GM19438 (cell line): ENCODE measurements at regions not wholly inside any gene's neighbourhood (a gene's known extent, or its start where the extent isn't known, plus 50 kb on each side); places are given as distances from the start of the nearest gene placed in this dataset.

Source experiments
- ATAC-seq: cut with Tn5 transposase; IDR thresholded peaks from one replicate; pipeline ENCODE4 v1.9.1; 2021; ENCODE audit warnings: low read depth; ENCODE audit not compliant: unreplicated experiment

DNA sequence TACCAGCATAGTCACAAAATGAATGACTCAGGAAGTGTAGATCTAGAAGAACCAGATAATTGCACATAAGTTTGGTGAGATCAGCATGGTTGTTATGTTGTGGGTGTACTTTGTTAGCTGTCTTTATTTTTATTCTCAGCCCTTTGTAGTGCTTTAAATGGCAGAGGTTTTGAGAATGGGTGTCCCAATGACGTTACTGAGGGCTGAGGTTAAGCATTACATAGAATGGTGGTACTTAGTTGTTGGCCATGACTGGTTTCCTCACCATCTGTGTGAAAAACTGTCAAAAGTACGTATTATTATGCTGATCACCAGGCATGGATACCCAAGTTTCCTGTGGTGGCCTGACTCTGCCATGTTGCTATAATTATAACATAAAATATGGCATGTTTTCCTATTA lies 165.8 kb downstream of the UBE2E3 start:
- no peak for ATAC-seq

- no peak for ATAC-seq
Observed at GRCh38 chr2:181149056-181149455, 168.7 kb downstream of the UBE2E3 start.

DNA sequence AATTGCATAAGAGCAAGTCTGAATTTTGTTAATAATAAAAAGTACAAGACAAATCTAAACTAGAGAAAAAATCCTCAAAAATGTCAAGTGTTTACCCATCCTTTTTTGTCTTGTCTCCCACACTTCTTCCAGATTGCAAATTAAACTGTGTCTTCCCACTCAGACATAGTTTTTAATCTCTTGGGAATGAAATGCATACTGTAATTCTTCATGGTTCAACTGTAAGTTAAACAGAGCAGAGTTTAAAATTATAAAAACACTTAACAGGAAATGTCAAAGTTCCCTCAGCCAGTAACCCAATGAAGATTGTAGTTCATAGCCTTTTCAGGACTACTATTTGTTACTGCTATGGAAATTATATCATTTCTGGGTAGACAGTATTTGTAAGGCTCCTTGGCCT lies 171.8 kb downstream of the UBE2E3 start:
- ATAC-seq: no peak

DNA sequence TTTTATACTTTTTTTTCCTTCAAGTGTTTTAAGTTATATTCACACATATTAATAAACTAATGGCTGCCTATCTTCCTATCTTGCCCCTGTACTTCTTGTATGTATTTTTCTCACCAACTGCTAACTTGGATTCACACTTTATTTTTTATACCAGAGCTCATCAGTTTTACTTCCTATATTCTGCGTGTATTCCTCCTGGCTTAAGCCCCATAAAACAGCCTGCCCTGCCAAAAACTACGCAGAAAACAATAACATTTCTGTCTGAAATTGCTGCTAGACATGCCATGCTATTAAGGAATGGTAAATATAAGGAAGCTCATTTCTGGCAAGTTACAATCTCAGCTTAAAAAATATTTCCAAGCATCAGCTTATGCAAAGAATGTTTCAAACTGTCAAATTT lies 172.3 kb downstream of the UBE2E3 start:
- ATAC-seq: no peak

GRCh38 chr2:181153886-181154285 lies 173.5 kb downstream of the UBE2E3 start:
- no peak for ATAC-seq

GRCh38 chr2:181157326-181157725 lies 176.9 kb downstream of the UBE2E3 start:
- no peak for ATAC-seq

DNA sequence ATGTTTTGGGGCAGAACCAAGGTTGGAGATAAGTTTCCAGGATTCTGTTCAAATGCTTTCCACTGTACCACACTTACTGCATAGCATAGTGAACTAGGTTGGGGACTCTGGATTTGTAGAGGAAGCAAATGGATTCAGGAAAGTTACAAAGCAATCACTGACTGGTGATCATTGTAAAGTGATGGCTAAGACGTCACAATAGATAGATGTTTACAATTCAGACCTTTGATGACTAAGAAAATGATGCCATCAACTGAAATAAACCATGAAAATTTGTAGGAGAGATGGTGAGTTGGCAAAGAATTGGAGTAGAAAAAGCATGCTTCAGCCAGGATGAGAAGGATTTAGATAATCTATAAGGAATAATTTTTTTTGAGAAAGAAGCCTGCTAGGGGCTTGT lies 178.0 kb downstream of the UBE2E3 start:
- no peak for ATAC-seq

GRCh38 chr2:181161615-181162014 lies 181.2 kb downstream of the UBE2E3 start:
- ATAC-seq: no peak

DNA sequence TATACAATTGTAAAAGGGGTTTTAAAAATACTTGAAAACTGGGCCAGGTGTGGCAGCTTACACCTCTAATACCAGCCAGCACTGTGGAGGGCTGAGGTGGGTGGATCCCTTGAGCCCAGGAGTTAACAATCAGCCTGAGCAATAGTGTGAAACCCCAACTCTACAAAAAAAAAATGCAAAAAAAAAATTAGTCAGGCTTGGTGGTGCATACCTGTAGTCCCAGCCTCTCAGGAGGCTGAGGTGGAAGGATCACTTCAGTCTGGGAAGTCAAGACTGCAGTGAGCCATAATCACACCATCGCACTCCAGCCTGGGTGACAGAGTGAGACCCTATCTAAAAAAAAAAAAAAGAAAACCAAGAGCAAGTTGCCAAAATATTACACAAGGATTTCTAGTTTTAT lies 182.7 kb downstream of the UBE2E3 start:
- ATAC-seq: no peak

GRCh38 chr2:181163691-181164090 lies 183.3 kb downstream of the UBE2E3 start:
- no peak for ATAC-seq

GRCh38 chr2:181164699-181165098 lies 184.3 kb downstream of the UBE2E3 start:
- peak; percentile 50 for ATAC-seq

- ATAC-seq: no peak
Observed at GRCh38 chr2:181165199-181165868, 184.9 kb downstream of the UBE2E3 start.

- ATAC-seq: no peak
Observed at GRCh38 chr2:181169503-181169902, 189.1 kb downstream of the UBE2E3 start.

- ATAC-seq: no peak
Observed at GRCh38 chr2:181170256-181170655, 189.9 kb downstream of the UBE2E3 start.

DNA sequence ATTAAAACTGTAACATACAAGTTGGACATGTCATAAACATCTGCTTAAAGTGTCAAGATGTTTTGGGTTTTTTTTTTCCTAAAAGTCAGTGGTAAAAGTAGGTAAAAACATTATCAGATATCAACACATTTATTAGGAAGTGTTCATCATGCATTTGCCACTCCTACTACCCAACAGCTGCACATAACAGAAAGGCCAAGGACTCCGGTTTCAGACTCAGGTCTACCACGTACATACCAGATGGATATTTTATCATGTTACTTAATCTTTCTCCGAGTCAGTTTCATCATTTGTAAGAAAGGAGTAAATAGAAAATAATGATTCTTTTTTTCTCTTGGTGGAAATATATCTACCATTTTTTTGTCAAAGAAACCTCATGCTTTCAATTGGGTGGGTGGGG lies 192.3 kb downstream of the UBE2E3 start:
- no peak for ATAC-seq

DNA sequence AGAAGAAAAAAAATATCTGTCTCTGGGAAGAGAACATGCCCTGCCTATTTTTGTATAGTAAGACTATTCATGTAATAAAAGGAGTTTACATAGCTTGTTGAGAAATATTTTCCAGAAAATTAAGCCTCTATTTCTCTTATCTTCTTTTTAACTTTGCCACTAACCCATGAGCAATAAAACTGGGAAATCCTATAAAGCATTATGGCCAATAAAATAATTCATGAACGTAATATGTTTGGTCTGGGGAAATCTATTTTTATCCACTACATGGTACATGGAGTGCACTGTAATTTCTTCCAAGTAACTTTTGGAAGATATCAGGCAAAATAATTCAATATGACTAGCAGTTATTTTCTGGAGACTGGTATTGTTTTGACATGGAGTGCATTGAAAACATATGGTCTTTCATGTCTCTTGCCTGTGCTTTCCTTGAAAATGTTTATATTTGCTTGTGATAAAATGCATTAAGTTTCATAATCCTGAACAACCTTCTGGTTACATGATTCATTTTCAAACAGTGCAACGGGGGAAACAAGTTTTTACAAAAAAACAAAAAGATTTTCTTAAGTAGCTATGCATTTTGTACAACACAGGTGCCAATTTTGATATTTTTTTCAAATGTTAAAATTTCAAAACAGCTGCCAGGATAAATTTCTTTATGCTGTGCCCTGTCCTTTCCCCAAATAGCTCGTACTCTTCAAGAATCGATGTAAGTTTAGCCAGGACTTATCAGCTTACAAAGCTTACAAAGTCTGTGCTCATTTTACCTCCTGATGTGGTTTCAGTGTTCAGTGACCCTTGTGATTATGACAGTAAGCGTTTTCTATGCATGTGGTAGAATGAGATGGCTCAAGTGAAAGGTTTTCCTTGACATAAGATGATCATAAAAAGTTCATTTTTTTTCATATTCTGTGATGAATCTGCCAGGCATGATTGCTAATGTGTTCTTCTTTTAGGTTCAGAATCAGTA lies 194.5 kb downstream of the UBE2E3 start:
- ATAC-seq: no peak

GRCh38 chr2:181176540-181176939 lies 196.1 kb downstream of the UBE2E3 start:
- no peak for ATAC-seq

DNA sequence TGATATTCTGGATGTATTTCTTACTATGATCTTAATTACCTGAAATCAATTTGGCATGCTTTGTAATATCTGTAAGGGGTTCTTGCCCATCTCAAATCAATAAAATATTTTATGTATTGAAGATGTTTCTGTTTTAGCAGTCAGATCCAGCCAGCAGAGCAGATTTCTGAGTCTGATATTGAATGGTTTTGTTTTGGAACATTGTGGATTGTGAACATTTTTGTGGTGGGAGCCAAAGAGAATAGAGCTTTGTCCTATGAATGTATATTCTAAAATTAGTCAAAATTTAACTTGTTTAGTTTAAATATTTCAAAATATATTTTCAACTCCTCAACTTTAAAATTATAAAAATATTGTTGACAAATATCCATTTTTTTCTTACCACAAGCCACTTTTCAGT lies 197.0 kb downstream of the UBE2E3 start:
- ATAC-seq: no peak

DNA sequence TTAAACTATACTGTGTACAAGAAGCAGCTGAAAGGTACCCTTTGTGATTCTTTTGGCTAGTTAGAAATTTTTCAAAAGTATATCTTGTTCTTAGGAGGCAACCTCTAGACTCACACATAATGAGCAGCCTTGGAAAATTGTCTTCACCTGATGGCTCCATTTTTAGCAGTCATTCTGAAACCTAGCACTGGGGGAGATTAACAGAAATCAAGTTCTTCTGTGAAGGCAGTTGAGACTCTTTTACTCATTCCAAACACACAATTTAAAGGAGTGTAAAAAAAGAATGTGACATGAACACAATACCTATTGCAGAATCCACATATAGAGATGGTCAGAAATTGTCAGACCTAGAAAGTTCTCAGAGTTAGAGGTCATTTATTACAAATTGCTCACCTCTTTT lies 197.7 kb downstream of the UBE2E3 start:
- ATAC-seq: no peak

DNA sequence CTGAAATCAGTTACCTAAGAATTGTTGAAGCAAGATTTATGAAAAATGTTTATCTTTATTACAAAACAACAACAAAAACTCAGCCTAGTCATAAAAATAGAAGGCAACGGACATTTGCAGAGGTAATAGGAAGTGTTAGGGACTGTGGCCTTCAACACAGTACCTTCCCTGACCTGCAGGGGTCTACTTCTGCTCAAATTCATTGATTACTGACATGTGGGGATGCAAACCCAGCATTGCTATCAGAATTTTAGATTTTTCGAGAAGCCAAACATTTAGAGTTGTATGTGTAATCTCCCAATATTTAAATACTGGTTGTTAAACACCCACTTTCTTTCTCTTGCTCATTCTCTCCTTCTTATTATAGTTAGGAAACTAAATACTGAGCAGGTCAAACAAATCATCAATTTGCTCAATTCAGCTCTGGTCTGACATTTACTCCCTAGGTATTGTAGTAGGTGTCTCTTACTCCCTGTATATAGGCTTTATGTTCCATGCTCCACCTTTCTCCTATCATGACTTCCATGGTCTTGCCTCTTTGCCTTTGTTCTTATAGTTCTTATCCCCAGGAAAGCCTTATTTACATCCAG lies 198.5 kb downstream of the UBE2E3 start:
- ATAC-seq: no peak

GRCh38 chr2:181183878-181184542 lies 203.6 kb downstream of the UBE2E3 start:
- ATAC-seq: peak; percentile 96
